Memory B cell (primary cell): ENCODE measurements at regions not wholly inside any gene's neighbourhood (a gene's known extent, or its start where the extent isn't known, plus 50 kb on each side); places are given as distances from the start of the nearest gene placed in this dataset.
"Not testable (repeated sequence)": the region's sequence is repeated elsewhere in the genome, so short reads cannot be mapped to it uniquely, and the experiment has no call there.

Experiments
- ATAC-seq: fragments of 150-1000 bp; cut with Tn5 transposase; 2 replicates; pipeline ENCODE4 v1.10.0; 2021; ENCODE audit warnings: low read depth, mild to moderate bottlenecking, moderate library complexity
- DNase-seq, 2 donors: peaks; one replicate each; pipeline ENCODE4 v3.0.0; 2022; ENCODE audit warnings: low spot score in 2 of 2
- H3K27ac Mint-ChIP-seq: one replicate; pipeline ENCODE4 v1.8.0; 2022; ENCODE audit warnings: mild to moderate bottlenecking, moderate library complexity, mixed read lengths
- H3K27me3 Mint-ChIP-seq: one replicate; pipeline ENCODE4 v1.8.0; 2022; ENCODE audit warnings: mixed read lengths
- H3K36me3 Mint-ChIP-seq: one replicate; pipeline ENCODE4 v1.8.0; 2022; ENCODE audit warnings: mild to moderate bottlenecking, mixed read lengths
- H3K4me1 Mint-ChIP-seq: one replicate; pipeline ENCODE4 v1.8.0; 2022; ENCODE audit warnings: mixed read lengths
- H3K4me3 Mint-ChIP-seq: one replicate; pipeline ENCODE4 v1.8.0; 2022; ENCODE audit warnings: mild to moderate bottlenecking, moderate library complexity, mixed read lengths
- H3K9me3 Mint-ChIP-seq: one replicate; pipeline ENCODE4 v1.8.0; 2022; ENCODE audit warnings: mixed read lengths

DNA sequence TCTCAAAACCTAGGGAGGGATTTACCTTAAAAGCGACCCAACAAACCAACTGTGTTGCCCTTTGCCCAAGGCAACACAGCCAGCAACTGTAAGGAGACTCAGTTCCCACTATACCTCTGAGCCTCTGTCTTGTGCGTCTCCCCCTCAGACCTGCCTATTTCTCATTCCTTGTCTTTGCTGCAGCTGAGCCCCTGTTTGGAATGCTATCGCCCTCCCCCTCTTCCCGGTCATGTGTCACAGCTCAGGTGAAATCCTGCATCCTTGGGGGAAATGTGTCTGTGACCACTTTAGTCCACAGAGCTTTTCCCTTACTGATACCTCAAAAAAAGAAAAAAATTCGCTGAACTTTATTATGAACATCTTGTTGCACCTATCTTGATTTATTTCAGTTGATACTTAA, 52.0 kb upstream of the LRIG1 start:
- H3K4me1 Mint-ChIP-seq, result peaks cover 3% of the 10 kb centered on the region
- H3K9me3 Mint-ChIP-seq, result no peaks in the 10 kb centered on the region
- no peak for ATAC-seq
- no peak overlapping the region for H3K27ac Mint-ChIP-seq
- H3K4me3 Mint-ChIP-seq, result no peak overlapping the region
- no peaks in the 10 kb centered on the region for H3K36me3 Mint-ChIP-seq
- H3K27me3 Mint-ChIP-seq, result peaks cover 9% of the 10 kb centered on the region
- DNase-seq, result no peak

GRCh38 chr3:66553441-66554113, 52.8 kb upstream of the LRIG1 start:
- H3K4me1 Mint-ChIP-seq, result peaks cover 3% of the 10 kb centered on the region
- H3K9me3 Mint-ChIP-seq, result no peaks in the 10 kb centered on the region
- H3K27ac Mint-ChIP-seq, result no peak overlapping the region
- peaks cover 9% of the 10 kb centered on the region for H3K27me3 Mint-ChIP-seq
- no peaks in the 10 kb centered on the region for H3K36me3 Mint-ChIP-seq
- no peak overlapping the region for H3K4me3 Mint-ChIP-seq
- ATAC-seq, result no peak
- no peak for DNase-seq

DNA sequence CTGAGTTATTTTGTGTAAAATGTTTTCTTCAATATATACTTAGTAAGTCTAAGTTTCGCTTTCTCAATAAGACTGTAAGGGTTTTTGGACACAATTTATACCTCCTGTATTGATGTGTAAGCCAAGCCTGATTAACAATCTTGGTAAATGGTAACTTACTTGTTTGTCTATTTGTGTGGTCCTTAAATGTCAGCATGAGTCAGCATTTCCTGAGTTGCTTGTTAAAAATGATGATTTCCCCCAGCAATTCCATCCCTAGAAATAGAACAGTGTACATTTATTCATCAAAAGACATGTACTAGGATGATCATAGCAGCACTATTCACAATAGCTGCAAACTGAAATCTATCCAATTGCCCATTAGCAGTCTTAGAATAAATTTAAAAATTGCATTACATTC, 53.4 kb upstream of the LRIG1 start:
- no peaks in the 10 kb centered on the region for H3K36me3 Mint-ChIP-seq
- H3K27me3 Mint-ChIP-seq, result peaks cover 9% of the 10 kb centered on the region
- no peak overlapping the region for H3K27ac Mint-ChIP-seq
- DNase-seq, result no peak
- H3K4me3 Mint-ChIP-seq, result no peak overlapping the region
- H3K4me1 Mint-ChIP-seq, result peaks cover 3% of the 10 kb centered on the region
- no peak for ATAC-seq
- no peaks in the 10 kb centered on the region for H3K9me3 Mint-ChIP-seq

- H3K4me3 Mint-ChIP-seq, result no peak overlapping the region
- H3K27me3 Mint-ChIP-seq, result peaks cover 9% of the 10 kb centered on the region
- H3K9me3 Mint-ChIP-seq, result peaks cover under 1% of the 10 kb centered on the region
- H3K36me3 Mint-ChIP-seq, result no peaks in the 10 kb centered on the region
- ATAC-seq (no peak), DNase-seq (no peak)
- H3K4me1 Mint-ChIP-seq, result peaks cover 3% of the 10 kb centered on the region
- H3K27ac Mint-ChIP-seq, result no peak overlapping the region
Measured at GRCh38 chr3:66555214-66555844, 54.5 kb upstream of the LRIG1 start.

GRCh38 chr3:66557170-66557569, 56.3 kb upstream of the LRIG1 start:
- peaks cover 3% of the 10 kb centered on the region for H3K4me1 Mint-ChIP-seq
- peaks cover 4% of the 10 kb centered on the region for H3K9me3 Mint-ChIP-seq
- ATAC-seq (no peak), DNase-seq (no peak)
- no peak overlapping the region for H3K4me3 Mint-ChIP-seq
- H3K36me3 Mint-ChIP-seq, result no peaks in the 10 kb centered on the region
- no peak overlapping the region for H3K27ac Mint-ChIP-seq
- H3K27me3 Mint-ChIP-seq, result peaks cover 12% of the 10 kb centered on the region

- H3K9me3 Mint-ChIP-seq, H3K4me1 Mint-ChIP-seq, DNase-seq, H3K36me3 Mint-ChIP-seq, H3K4me3 Mint-ChIP-seq, H3K27ac Mint-ChIP-seq, ATAC-seq, H3K27me3 Mint-ChIP-seq: not testable (repeated sequence)
Measured at GRCh38 chr3:66559924-66560323, 59.1 kb upstream of the LRIG1 start.

GRCh38 chr3:66561367-66561766, 60.5 kb upstream of the LRIG1 start:
- H3K27ac Mint-ChIP-seq, result no peak overlapping the region
- H3K4me1 Mint-ChIP-seq, result no peaks in the 10 kb centered on the region
- no peak for ATAC-seq
- H3K4me3 Mint-ChIP-seq, result no peak overlapping the region
- no peak for DNase-seq
- H3K36me3 Mint-ChIP-seq, result no peaks in the 10 kb centered on the region
- peaks cover 3% of the 10 kb centered on the region for H3K27me3 Mint-ChIP-seq
- peaks cover 4% of the 10 kb centered on the region for H3K9me3 Mint-ChIP-seq

- H3K4me3 Mint-ChIP-seq, result no peak overlapping the region
- peaks cover 7% of the 10 kb centered on the region for H3K27me3 Mint-ChIP-seq
- H3K27ac Mint-ChIP-seq, result no peak overlapping the region
- peaks cover 12% of the 10 kb centered on the region for H3K9me3 Mint-ChIP-seq
- ATAC-seq (no peak), DNase-seq (no peak)
- H3K4me1 Mint-ChIP-seq, result no peaks in the 10 kb centered on the region
- no peaks in the 10 kb centered on the region for H3K36me3 Mint-ChIP-seq
Measured at GRCh38 chr3:66565301-66565700, 64.5 kb upstream of the LRIG1 start.

GRCh38 chr3:66567077-66567476, 66.3 kb upstream of the LRIG1 start:
- Mint-ChIP-seq H3K9me3 (peaks cover 8% of the 10 kb centered on the region), H3K36me3 (no peaks in the 10 kb centered on the region), H3K4me1 (no peaks in the 10 kb centered on the region), H3K4me3 (no peak overlapping the region), H3K27ac (no peak overlapping the region), H3K27me3 (peaks cover 5% of the 10 kb centered on the region)
- ATAC-seq (no peak), DNase-seq (no peak)

- Mint-ChIP-seq H3K27me3 (peaks cover 27% of the 10 kb centered on the region), H3K36me3 (no peaks in the 10 kb centered on the region), H3K4me3 (no peak overlapping the region), H3K9me3 (peaks cover 9% of the 10 kb centered on the region), H3K4me1 (no peaks in the 10 kb centered on the region), H3K27ac (no peak overlapping the region)
- DNase-seq (no peak), ATAC-seq (no peak)
Measured at GRCh38 chr3:66572090-66572675, 71.4 kb upstream of the LRIG1 start.

GRCh38 chr3:66572938-66573710, 72.3 kb upstream of the LRIG1 start:
- no peak overlapping the region for H3K27ac Mint-ChIP-seq
- no peak overlapping the region for H3K4me3 Mint-ChIP-seq
- H3K4me1 Mint-ChIP-seq, result no peaks in the 10 kb centered on the region
- ATAC-seq (no peak), DNase-seq (no peak)
- peaks cover 27% of the 10 kb centered on the region for H3K27me3 Mint-ChIP-seq
- no peaks in the 10 kb centered on the region for H3K36me3 Mint-ChIP-seq
- peaks cover 8% of the 10 kb centered on the region for H3K9me3 Mint-ChIP-seq

DNA sequence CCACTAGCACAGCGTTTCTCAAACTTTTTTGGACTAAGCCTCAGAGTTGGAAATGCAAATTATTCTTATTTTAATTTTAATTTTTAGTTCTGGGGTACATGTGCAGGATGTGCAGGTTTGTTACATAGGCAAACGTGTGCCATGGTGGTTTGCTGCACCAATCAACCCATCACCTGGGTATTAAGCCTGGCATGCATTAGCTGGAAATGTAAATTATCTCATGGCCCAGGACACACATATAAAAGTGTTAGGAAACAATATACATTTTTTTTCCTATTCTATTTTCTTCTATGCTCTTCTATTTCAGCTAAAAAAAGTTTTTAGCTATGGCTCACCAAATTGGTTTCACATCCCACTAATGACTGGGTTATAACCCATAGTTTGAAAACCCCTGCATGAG, 73.3 kb upstream of the LRIG1 start:
- no peak overlapping the region for H3K27ac Mint-ChIP-seq
- H3K9me3 Mint-ChIP-seq, result peaks cover 9% of the 10 kb centered on the region
- H3K4me3 Mint-ChIP-seq, result no peak overlapping the region
- peaks cover 4% of the 10 kb centered on the region for H3K36me3 Mint-ChIP-seq
- ATAC-seq (no peak), DNase-seq (no peak)
- no peaks in the 10 kb centered on the region for H3K4me1 Mint-ChIP-seq
- H3K27me3 Mint-ChIP-seq, result peaks cover 33% of the 10 kb centered on the region

DNA sequence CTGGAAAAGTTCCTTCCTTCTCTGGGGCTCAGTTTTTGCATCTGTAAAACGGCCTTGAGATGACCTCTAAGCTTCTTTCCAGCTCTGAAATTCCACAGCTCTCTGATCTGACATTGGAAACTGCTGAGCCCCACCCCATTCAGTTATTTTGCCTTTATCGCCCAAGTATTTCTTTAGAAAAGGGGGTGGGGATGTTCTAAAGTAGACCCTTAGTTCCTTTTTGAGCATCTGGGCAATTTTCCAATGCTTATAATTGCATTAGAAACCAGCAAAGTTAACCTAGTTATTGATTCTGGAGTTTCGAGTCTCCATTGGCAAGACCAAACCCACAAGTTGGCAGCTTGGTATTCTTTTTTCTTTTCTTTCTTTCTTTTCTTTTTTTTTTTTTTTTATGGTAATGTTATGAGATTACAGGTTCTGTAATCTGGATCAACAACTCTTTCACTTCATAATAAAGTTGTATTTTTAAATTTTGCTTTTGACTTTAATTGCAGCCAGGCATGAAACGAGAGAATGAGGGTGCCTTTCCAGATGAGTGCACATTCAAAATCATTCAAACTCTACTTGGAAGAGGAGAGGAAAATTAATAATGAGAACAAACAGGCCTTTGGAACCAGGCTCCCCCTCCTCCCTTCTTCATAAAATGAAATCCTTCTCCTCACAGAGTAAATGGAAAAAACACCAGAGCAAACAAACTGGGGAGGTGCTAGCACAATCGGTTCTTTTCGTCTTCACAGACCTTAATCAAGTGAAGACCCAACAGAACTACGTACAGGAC, 76.8 kb upstream of the LRIG1 start:
- Mint-ChIP-seq H3K27me3 (peaks cover 40% of the 10 kb centered on the region), H3K36me3 (peaks cover 7% of the 10 kb centered on the region), H3K4me3 (no peak overlapping the region), H3K4me1 (no peaks in the 10 kb centered on the region), H3K9me3 (peaks cover 15% of the 10 kb centered on the region), H3K27ac (no peak overlapping the region)
- ATAC-seq (no peak), DNase-seq (no peak)

DNA sequence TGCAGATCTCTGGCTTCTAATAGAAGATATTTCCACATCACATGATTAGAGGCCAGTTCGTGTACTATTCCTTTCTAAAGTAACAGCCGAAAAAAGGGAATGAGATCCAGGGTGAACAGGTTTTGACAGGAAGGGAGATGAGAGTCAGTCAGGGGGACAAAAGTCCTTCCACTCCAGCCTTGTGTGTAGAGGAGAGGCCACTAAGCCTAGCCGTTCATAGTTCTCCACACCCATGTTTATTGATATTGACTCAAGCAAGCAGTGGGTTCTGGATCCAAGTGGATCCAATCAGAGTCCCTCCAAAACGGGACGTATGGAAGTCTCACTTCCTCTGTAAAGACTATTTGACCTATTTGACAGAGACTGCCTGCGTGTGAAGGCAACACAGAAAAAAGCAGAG, 80.4 kb upstream of the LRIG1 start:
- no peak for ATAC-seq
- peaks cover 29% of the 10 kb centered on the region for H3K27me3 Mint-ChIP-seq

More for the DNA sequence above, 80.4 kb upstream of the LRIG1 start:
- no peak for DNase-seq
- no peak overlapping the region for H3K4me3 Mint-ChIP-seq
- H3K36me3 Mint-ChIP-seq, result peaks cover 7% of the 10 kb centered on the region
- H3K4me1 Mint-ChIP-seq, result peaks cover 7% of the 10 kb centered on the region
- peaks cover 20% of the 10 kb centered on the region for H3K9me3 Mint-ChIP-seq
- H3K27ac Mint-ChIP-seq, result no peak overlapping the region
